Neural crest cell (in vitro differentiated cells): ENCODE measurements at regions not wholly inside any gene's neighbourhood (a gene's known extent, or its start where the extent isn't known, plus 50 kb on each side); places are given as distances from the start of the nearest gene placed in this dataset.

Experiments used
- DNase-seq: peaks from one replicate; pipeline ENCODE4 v3.0.0; 2021; ENCODE audit warnings: low read depth, mixed read lengths, low spot score
- H3K27ac Mint-ChIP-seq: one replicate; pipeline ENCODE4 v1.8.0; 2021; ENCODE audit warnings: mild to moderate bottlenecking, mixed read lengths; ENCODE audit not compliant: unreplicated experiment
- H3K27me3 Mint-ChIP-seq: 2 replicates; pipeline ENCODE4 v1.8.0; 2021; ENCODE audit warnings: low read depth, mild to moderate bottlenecking, mixed read lengths
- H3K36me3 Mint-ChIP-seq: 2 replicates; pipeline ENCODE4 v1.8.0; 2021; ENCODE audit warnings: low read depth, mild to moderate bottlenecking, mixed read lengths
- H3K4me1 Mint-ChIP-seq: 2 replicates; pipeline ENCODE4 v1.8.0; 2021; ENCODE audit warnings: mixed read lengths
- H3K4me3 Mint-ChIP-seq: one replicate; pipeline ENCODE4 v1.8.0; 2021; ENCODE audit warnings: mild to moderate bottlenecking, mixed read lengths
- H3K9me3 Mint-ChIP-seq: 2 replicates; pipeline ENCODE4 v1.8.0; 2021; ENCODE audit warnings: mixed read lengths
- CTCF ChIP-seq: fragments of 200-600 bp; sonication (generic); conservative IDR thresholded peaks from 2 replicates; pipeline ENCODE4 v1.5.0; 2021; ENCODE audit warnings: antibody characterized with exemption, mild to moderate bottlenecking

GRCh38 chr1:193700710-193701355, 514.4 kb upstream of the B3GALT2 start:
- H3K27ac Mint-ChIP-seq, result peak overlapping the region; percentile 0
- DNase-seq, result no peak
- no peaks in the 10 kb centered on the region for H3K9me3 Mint-ChIP-seq
- no peak overlapping the region for H3K4me3 Mint-ChIP-seq
- no peaks in the 10 kb centered on the region for H3K27me3 Mint-ChIP-seq
- H3K4me1 Mint-ChIP-seq, result peaks cover 13% of the 10 kb centered on the region
- TF ChIP-seq CTCF, result no peak
- no peaks in the 10 kb centered on the region for H3K36me3 Mint-ChIP-seq

GRCh38 chr1:193699261-193699660, 512.8 kb upstream of the B3GALT2 start:
- no peak for TF ChIP-seq CTCF
- DNase-seq, result no peak
- no peak overlapping the region for H3K27ac Mint-ChIP-seq
- no peaks in the 10 kb centered on the region for H3K27me3 Mint-ChIP-seq
- H3K4me1 Mint-ChIP-seq, result peaks cover 13% of the 10 kb centered on the region
- no peak overlapping the region for H3K4me3 Mint-ChIP-seq
- H3K36me3 Mint-ChIP-seq, result no peaks in the 10 kb centered on the region
- H3K9me3 Mint-ChIP-seq, result no peaks in the 10 kb centered on the region

GRCh38 chr1:193697776-193698175, 511.4 kb upstream of the B3GALT2 start:
- no peaks in the 10 kb centered on the region for H3K36me3 Mint-ChIP-seq
- no peaks in the 10 kb centered on the region for H3K27me3 Mint-ChIP-seq
- no peaks in the 10 kb centered on the region for H3K9me3 Mint-ChIP-seq
- TF ChIP-seq CTCF, result no peak
- peaks cover 13% of the 10 kb centered on the region for H3K4me1 Mint-ChIP-seq
- H3K4me3 Mint-ChIP-seq, result no peak overlapping the region
- peak overlapping the region; percentile 29 for H3K27ac Mint-ChIP-seq
- DNase-seq, result no peak

GRCh38 chr1:193697115-193697762, 510.8 kb upstream of the B3GALT2 start:
- Mint-ChIP-seq H3K4me1 (peaks cover 12% of the 10 kb centered on the region), H3K27me3 (no peaks in the 10 kb centered on the region), H3K36me3 (no peaks in the 10 kb centered on the region), H3K9me3 (no peaks in the 10 kb centered on the region), H3K4me3 (no peak overlapping the region), H3K27ac (no peak overlapping the region)
- DNase-seq, result no peak
- TF ChIP-seq CTCF, result no peak

GRCh38 chr1:193694741-193695140, 508.3 kb upstream of the B3GALT2 start:
- H3K4me3 Mint-ChIP-seq, result no peak overlapping the region
- H3K27me3 Mint-ChIP-seq, result no peaks in the 10 kb centered on the region
- H3K27ac Mint-ChIP-seq, result peak overlapping the region; percentile 3
- TF ChIP-seq CTCF, result no peak
- DNase-seq, result no peak
- no peaks in the 10 kb centered on the region for H3K4me1 Mint-ChIP-seq
- no peaks in the 10 kb centered on the region for H3K9me3 Mint-ChIP-seq
- H3K36me3 Mint-ChIP-seq, result no peaks in the 10 kb centered on the region
